Femur (tissue), 1 donor: ENCODE measurements at regions not wholly inside any gene's neighbourhood (a gene's known extent, or its start where the extent isn't known, plus 50 kb on each side); places are given as distances from the start of the nearest gene placed in this dataset.

ENCODE experiments used
- DNase-seq: peaks from one replicate; pipeline ENCODE4 v3.0.0-alpha.2; 2017

GRCh38 chr1:199669916-199670315 is 357.6 kb upstream of the NR5A2 start:
- DNase-seq, result no peak

GRCh38 chr1:199671684-199672083 is 355.8 kb upstream of the NR5A2 start:
- DNase-seq, result no peak

GRCh38 chr1:199675937-199676336 is 351.6 kb upstream of the NR5A2 start:
- no peak for DNase-seq

- no peak for DNase-seq
Measured at GRCh38 chr1:199678771-199679170, 348.7 kb upstream of the NR5A2 start.

GRCh38 chr1:199682081-199682480 is 345.4 kb upstream of the NR5A2 start:
- DNase-seq, result no peak

GRCh38 chr1:199684686-199685273 is 342.7 kb upstream of the NR5A2 start:
- no peak for DNase-seq

GRCh38 chr1:199685369-199685768 is 342.1 kb upstream of the NR5A2 start:
- no peak for DNase-seq

GRCh38 chr1:199687321-199687720 is 340.2 kb upstream of the NR5A2 start:
- DNase-seq, result no peak

- DNase-seq, result no peak
Measured at GRCh38 chr1:199688133-199688676, 339.3 kb upstream of the NR5A2 start.

- no peak for DNase-seq
Measured at GRCh38 chr1:199688774-199689173, 338.7 kb upstream of the NR5A2 start.

GRCh38 chr1:199690496-199690895 is 337.0 kb upstream of the NR5A2 start:
- DNase-seq, result no peak

GRCh38 chr1:199691540-199691939 is 336.0 kb upstream of the NR5A2 start:
- no peak for DNase-seq

GRCh38 chr1:199693724-199694123 is 333.8 kb upstream of the NR5A2 start:
- no peak for DNase-seq

GRCh38 chr1:199696225-199696624 is 331.3 kb upstream of the NR5A2 start:
- no peak for DNase-seq

- DNase-seq, result no peak
Measured at GRCh38 chr1:199698222-199698621, 329.3 kb upstream of the NR5A2 start.

- no peak for DNase-seq
Measured at GRCh38 chr1:199700551-199700950, 327.0 kb upstream of the NR5A2 start.

- no peak for DNase-seq
Measured at GRCh38 chr1:199701726-199702125, 325.8 kb upstream of the NR5A2 start.

- DNase-seq, result no peak
Measured at GRCh38 chr1:199704231-199704630, 323.3 kb upstream of the NR5A2 start.

GRCh38 chr1:199705825-199706224 is 321.7 kb upstream of the NR5A2 start:
- no peak for DNase-seq

- no peak for DNase-seq
Measured at GRCh38 chr1:199706826-199707606, 320.5 kb upstream of the NR5A2 start.

GRCh38 chr1:199710974-199711373 is 316.5 kb upstream of the NR5A2 start:
- no peak for DNase-seq

- no peak for DNase-seq
Measured at GRCh38 chr1:199716729-199717128, 310.8 kb upstream of the NR5A2 start.

- DNase-seq, result no peak
Measured at GRCh38 chr1:199719156-199719842, 308.2 kb upstream of the NR5A2 start.

GRCh38 chr1:199720496-199720895 is 307.0 kb upstream of the NR5A2 start:
- DNase-seq, result no peak
